ENCODE measurements at regions not wholly inside any gene's neighbourhood (a gene's known extent, or its start where the extent isn't known, plus 50 kb on each side); places are given as distances from the start of the nearest gene placed in this dataset.

DNA sequence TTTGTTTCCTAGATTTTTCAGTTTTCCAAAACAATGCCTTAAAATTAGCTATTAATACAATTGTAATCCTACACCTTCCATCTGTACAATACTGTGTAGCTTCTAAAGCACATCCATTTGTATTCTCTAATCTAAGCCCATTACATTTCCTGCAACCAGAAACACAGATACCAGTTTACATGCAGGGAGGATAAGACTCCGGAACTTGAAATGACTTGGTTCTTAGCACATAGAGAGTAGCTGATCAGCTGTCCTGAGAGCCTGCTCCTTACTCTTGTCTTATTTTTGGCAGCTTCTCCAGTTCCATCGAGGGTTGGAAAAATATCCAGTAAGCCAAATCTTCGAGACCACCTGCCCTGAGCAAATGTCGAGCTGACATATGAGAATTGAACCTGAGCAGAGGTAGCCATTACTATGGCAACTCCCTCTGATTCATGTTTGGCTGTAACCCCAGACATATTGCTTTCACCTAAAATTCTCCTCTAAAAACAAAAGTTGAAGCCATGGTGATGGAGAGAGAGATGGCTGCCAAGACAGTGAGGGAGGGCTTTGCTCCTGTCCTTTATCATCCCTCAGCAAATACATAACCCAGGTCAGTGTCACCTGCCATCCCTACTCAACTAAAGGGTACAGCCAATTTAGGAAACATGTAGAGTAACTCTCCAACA, 542.8 kb downstream of the IRS1 start:
- TF ChIP-seq, protein P1, sequence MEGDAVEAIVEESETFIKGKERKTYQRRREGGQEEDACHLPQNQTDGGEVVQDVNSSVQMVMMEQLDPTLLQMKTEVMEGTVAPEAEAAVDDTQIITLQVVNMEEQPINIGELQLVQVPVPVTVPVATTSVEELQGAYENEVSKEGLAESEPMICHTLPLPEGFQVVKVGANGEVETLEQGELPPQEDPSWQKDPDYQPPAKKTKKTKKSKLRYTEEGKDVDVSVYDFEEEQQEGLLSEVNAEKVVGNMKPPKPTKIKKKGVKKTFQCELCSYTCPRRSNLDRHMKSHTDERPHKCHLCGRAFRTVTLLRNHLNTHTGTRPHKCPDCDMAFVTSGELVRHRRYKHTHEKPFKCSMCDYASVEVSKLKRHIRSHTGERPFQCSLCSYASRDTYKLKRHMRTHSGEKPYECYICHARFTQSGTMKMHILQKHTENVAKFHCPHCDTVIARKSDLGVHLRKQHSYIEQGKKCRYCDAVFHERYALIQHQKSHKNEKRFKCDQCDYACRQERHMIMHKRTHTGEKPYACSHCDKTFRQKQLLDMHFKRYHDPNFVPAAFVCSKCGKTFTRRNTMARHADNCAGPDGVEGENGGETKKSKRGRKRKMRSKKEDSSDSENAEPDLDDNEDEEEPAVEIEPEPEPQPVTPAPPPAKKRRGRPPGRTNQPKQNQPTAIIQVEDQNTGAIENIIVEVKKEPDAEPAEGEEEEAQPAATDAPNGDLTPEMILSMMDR (IDR thresholded peaks at IDR 0.05; ENCODE audit: poor library complexity) = no peak
- TF ChIP-seq EZH2phosphoT487 (IDR thresholded peaks at IDR 0.05; ENCODE audit: low read depth, severe bottlenecking, unreplicated experiment) (no peak), EZH2 (IDR thresholded peaks at IDR 0.05; ENCODE audit: borderline replicate concordance) (no peak)

All from hepatocyte (in vitro differentiated cells).